ENCODE measurements at regions not wholly inside any gene's neighbourhood (a gene's known extent, or its start where the extent isn't known, plus 50 kb on each side); places are given as distances from the start of the nearest gene placed in this dataset.
"Not testable (repeated sequence)": the region's sequence is repeated elsewhere in the genome, so short reads cannot be mapped to it uniquely, and the experiment has no call there.

DNA sequence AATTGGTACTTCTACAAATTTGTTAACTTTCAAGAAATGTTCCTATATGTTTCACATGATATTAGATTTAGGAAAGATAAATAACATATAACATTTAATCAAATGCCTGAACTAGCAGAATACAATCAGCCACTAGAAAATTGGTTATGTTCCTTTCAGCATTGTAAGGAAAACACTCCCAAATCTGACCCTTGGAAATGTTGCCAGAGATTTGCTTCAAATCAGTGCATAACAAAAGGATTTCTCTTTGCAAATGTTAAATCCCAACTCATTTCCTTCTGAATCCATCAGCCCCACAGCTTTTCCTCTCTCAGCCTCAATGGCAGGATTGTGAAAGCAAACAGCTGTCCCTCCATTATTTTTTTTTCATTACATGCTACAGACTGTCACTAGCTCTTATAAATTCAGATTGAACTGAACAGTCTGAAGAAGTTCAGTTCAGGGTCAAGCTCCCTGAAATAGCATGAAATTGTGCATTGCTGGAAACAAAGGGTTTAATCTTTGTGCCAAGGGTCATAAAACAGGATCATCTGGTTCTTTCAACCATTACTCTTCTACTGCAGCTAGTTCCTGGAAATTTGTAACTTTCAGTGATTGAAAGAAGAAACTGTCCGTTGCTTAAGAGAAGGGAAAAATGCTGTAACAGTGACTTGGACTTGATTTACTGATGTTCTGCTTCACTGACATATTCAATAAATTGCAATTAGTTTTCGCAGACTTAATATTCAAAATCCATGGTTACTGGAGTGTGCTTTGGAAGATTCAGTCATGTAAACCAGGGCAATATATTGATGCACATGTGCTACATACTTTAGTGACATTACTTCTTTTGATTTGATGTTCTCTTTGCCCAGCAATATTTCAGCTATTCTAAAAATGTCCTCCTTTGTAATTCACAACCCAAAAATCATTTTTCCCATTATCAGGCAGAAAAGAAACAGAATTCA is 246.4 kb downstream of the RPL10L start:
- Histone ChIP-seq H3F3A (ENCODE audit: insufficient read depth, low read length) (no peaks in the 10 kb centered on the region), H3K9ac (ENCODE audit: low read length) (no peak overlapping the region), H3K27ac (ENCODE audit: low read depth, low read length, poor library complexity, severe bottlenecking) (no peak overlapping the region), H4K20me1 (ENCODE audit: insufficient read depth, low read length) (no peaks in the 10 kb centered on the region), H3K27me3 (ENCODE audit: insufficient read depth, low read length) (no peaks in the 10 kb centered on the region), H3K4me2 (ENCODE audit: low read length) (no peak overlapping the region), H3K9me3 (ENCODE audit: low read length) (no peaks in the 10 kb centered on the region), H3K4me1 (ENCODE audit: insufficient read depth, low read length, severe bottlenecking) (no peaks in the 10 kb centered on the region), H2AFZ (ENCODE audit: low read length) (no peak overlapping the region), H3K9me2 (ENCODE audit: low read depth, low read length) (no peaks in the 10 kb centered on the region), H3K4me3 (ENCODE audit: low read depth, low read length, poor library complexity, severe bottlenecking) (no peak overlapping the region), H3K36me3 (ENCODE audit: insufficient read depth, low read length) (no peaks in the 10 kb centered on the region), H3K79me2 (ENCODE audit: insufficient read depth, low read length) (no peaks in the 10 kb centered on the region)
- TF ChIP-seq, protein P1, sequence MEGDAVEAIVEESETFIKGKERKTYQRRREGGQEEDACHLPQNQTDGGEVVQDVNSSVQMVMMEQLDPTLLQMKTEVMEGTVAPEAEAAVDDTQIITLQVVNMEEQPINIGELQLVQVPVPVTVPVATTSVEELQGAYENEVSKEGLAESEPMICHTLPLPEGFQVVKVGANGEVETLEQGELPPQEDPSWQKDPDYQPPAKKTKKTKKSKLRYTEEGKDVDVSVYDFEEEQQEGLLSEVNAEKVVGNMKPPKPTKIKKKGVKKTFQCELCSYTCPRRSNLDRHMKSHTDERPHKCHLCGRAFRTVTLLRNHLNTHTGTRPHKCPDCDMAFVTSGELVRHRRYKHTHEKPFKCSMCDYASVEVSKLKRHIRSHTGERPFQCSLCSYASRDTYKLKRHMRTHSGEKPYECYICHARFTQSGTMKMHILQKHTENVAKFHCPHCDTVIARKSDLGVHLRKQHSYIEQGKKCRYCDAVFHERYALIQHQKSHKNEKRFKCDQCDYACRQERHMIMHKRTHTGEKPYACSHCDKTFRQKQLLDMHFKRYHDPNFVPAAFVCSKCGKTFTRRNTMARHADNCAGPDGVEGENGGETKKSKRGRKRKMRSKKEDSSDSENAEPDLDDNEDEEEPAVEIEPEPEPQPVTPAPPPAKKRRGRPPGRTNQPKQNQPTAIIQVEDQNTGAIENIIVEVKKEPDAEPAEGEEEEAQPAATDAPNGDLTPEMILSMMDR (IDR thresholded peaks at IDR 0.05; ENCODE audit: low read length) = no peak
- no peak for TF ChIP-seq EZH2 (IDR thresholded peaks at IDR 0.05; ENCODE audit: borderline replicate concordance, low read length)

DNA sequence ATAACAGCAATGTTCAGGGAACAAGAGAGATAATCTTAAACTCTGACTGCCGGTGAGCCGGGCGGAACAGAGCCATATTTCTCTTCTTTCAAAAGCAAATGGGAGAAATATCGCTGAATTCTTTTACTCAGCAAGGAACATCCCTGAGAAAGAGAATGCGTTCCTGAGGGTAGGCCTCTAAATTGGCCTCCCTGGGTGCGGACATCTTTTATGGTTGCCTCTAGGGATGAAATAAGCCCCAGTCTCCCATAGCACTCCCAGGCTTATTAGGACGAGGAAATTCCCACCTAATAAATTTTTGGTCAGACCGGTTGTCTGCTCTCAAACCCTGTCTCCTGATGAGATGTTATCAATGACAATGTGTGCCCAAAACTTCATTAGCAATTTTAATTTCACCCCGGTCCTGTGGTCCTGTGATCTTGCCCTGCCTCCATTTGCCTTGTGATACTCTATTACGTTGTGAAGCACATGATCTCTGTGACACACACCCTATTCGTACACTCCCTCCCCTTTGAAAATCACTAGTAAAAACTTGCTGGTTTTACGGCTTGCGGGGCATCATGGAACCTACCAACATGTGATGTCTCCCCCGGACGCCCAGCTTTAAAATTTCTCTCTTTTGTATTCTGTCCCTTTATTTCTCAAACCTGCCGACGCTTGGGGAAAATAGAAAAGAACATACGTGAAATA is 249.4 kb downstream of the RPL10L start:
- not testable (repeated sequence) for H3K79me2 ChIP-seq (ENCODE audit: insufficient read depth, low read length); H3K9me3 ChIP-seq (ENCODE audit: low read length); H3K27ac ChIP-seq (ENCODE audit: low read depth, low read length, poor library complexity, severe bottlenecking); H2AFZ ChIP-seq (ENCODE audit: low read length); H3F3A ChIP-seq (ENCODE audit: insufficient read depth, low read length); H3K27me3 ChIP-seq (ENCODE audit: insufficient read depth, low read length); H3K9me2 ChIP-seq (ENCODE audit: low read depth, low read length); H3K4me1 ChIP-seq (ENCODE audit: insufficient read depth, low read length, severe bottlenecking); H4K20me1 ChIP-seq (ENCODE audit: insufficient read depth, low read length); H3K36me3 ChIP-seq (ENCODE audit: insufficient read depth, low read length); H3K9ac ChIP-seq (ENCODE audit: low read length); H3K4me2 ChIP-seq (ENCODE audit: low read length); H3K4me3 ChIP-seq (ENCODE audit: low read depth, low read length, poor library complexity, severe bottlenecking)

DNA sequence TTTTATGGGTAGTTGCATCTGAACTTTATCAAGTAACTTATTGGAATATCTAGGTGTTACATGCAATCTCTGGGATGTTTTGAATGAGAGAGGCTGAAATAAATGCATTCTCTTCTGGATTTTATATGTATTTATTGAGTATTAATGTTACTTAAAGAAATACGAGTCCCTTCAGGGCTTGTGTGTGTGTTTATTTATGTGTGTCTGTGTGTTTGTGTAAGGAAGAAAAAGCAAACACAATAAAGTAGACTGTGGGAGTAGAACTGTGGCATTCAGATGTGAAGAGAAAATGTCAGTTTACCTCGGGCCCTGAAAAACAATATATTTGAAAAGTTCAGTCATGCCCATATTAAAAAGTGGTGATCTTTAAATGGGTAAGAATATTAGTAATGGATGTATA is 250.5 kb downstream of the RPL10L start:
- no peak overlapping the region for H3K27ac ChIP-seq (ENCODE audit: low read depth, low read length, poor library complexity, severe bottlenecking)
- H2AFZ ChIP-seq (ENCODE audit: low read length) = no peak overlapping the region
- H4K20me1 ChIP-seq (ENCODE audit: insufficient read depth, low read length) = no peaks in the 10 kb centered on the region
- no peak overlapping the region for H3K9ac ChIP-seq (ENCODE audit: low read length)
- no peaks in the 10 kb centered on the region for H3F3A ChIP-seq (ENCODE audit: insufficient read depth, low read length)
- H3K9me3 ChIP-seq (ENCODE audit: low read length) = no peaks in the 10 kb centered on the region
- no peaks in the 10 kb centered on the region for H3K36me3 ChIP-seq (ENCODE audit: insufficient read depth, low read length)
- H3K79me2 ChIP-seq (ENCODE audit: insufficient read depth, low read length) = no peaks in the 10 kb centered on the region
- TF ChIP-seq EZH2 (IDR thresholded peaks at IDR 0.05; ENCODE audit: borderline replicate concordance, low read length) = no peak
- TF ChIP-seq, protein P1 (IDR thresholded peaks at IDR 0.05; ENCODE audit: low read length) = no peak
- H3K27me3 ChIP-seq (ENCODE audit: insufficient read depth, low read length) = no peaks in the 10 kb centered on the region
- no peak overlapping the region for H3K4me3 ChIP-seq (ENCODE audit: low read depth, low read length, poor library complexity, severe bottlenecking)
- H3K9me2 ChIP-seq (ENCODE audit: low read depth, low read length) = no peaks in the 10 kb centered on the region
- no peaks in the 10 kb centered on the region for H3K4me1 ChIP-seq (ENCODE audit: insufficient read depth, low read length, severe bottlenecking)
- H3K4me2 ChIP-seq (ENCODE audit: low read length) = no peak overlapping the region

Data from OCI-LY1 (cell line).